ENCODE measurements at regions not wholly inside any gene's neighbourhood (a gene's known extent, or its start where the extent isn't known, plus 50 kb on each side); places are given as distances from the start of the nearest gene placed in this dataset.

DNA sequence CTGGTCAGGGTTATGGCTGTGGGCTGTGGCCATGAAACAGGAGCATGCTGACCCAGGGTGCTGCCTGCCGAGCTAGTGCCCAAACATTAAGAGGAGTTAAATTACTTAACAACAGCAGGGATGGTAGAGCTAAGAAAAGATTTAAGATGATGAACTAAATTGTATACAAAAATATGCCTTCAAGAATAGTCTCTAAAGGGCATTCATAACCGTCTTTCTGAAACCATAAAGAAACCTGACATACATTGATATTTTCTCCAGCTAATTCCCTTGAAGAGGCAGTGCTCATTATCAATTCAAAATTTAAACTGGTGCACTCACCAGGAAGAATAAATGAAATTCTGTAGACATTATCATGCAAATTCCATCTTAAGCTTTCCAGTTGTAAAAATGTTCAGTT, 265.8 kb upstream of the TAC1 start:
- H3K4me3 Mint-ChIP-seq: no peak overlapping the region
- no peaks in the 10 kb centered on the region for H3K27me3 Mint-ChIP-seq
- no peaks in the 10 kb centered on the region for H3K4me1 Mint-ChIP-seq
- peaks cover 4% of the 10 kb centered on the region for H3K9me3 Mint-ChIP-seq
- no peak for DNase-seq
- intact Hi-C loops (cut with micrococcal nuclease): no loop called here
- H3K27ac Mint-ChIP-seq: no peak overlapping the region
- no peaks in the 10 kb centered on the region for H3K36me3 Mint-ChIP-seq (ENCODE audit: low read depth)

DNA sequence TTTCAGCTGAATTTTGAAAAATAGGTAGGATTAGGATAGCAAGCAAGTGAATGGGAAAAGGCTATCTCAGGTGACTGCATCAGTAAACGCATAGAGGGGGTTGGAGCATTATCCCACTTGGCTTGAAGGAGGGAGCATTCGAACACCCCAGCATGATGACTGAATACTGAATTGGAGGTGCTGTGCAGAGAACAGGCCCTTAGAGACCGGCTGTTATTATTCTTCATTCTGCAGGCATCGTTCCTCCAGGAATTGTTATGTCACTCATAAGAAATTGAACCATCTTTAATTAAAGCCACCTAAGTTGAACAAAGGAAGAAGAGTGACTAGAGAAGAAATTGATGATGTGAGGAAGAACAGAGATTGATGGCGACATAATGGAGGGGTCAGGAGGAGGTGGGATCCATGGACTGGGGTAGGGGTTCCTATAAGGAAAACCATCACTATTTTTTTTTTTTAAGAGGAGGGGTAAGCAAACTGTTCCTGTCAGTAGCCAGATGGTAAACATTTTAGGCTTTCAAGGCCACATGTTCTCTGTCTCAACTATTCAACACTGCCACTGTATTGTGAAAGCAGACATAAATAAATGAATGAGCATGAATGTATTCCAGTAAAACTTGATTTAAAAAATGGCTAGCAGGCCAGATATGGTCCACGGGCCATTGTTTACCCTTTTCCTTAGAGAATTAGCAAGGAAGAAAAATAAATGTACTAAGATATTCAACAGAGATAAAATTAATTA, 264.7 kb upstream of the TAC1 start:
- no peak for DNase-seq
- H3K9me3 Mint-ChIP-seq: peaks cover 4% of the 10 kb centered on the region
- H3K4me3 Mint-ChIP-seq: no peak overlapping the region
- H3K27me3 Mint-ChIP-seq: no peaks in the 10 kb centered on the region
- intact Hi-C loops (cut with micrococcal nuclease): no loop called here
- H3K27ac Mint-ChIP-seq: no peak overlapping the region
- H3K4me1 Mint-ChIP-seq: no peaks in the 10 kb centered on the region
- H3K36me3 Mint-ChIP-seq (ENCODE audit: low read depth): no peaks in the 10 kb centered on the region

DNA sequence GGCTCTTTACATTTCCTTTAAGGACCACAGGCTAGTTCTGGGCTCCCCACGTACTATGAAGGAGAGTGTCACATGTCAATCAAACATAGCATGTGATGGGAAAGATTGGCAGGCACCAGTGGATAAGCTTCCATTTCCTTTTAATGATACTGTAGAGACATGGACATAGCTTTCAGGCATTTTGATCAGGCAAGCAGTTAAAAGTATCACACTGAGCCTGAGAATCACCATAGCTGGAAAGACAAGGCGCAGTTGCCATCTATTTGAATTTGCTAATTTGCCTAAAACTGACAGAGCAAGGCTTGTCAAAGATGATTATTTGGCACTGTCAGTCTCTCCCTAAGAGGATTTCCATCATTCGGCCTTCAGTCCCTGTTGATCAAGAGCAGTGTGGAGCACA, 263.4 kb upstream of the TAC1 start:
- Mint-ChIP-seq H3K27me3 (no peaks in the 10 kb centered on the region), H3K4me1 (no peaks in the 10 kb centered on the region), H3K9me3 (peaks cover 4% of the 10 kb centered on the region), H3K4me3 (no peak overlapping the region), H3K27ac (no peak overlapping the region), H3K36me3 (ENCODE audit: low read depth) (no peaks in the 10 kb centered on the region)
- no peak for DNase-seq
- intact Hi-C loops (cut with micrococcal nuclease): no loop called here

DNA sequence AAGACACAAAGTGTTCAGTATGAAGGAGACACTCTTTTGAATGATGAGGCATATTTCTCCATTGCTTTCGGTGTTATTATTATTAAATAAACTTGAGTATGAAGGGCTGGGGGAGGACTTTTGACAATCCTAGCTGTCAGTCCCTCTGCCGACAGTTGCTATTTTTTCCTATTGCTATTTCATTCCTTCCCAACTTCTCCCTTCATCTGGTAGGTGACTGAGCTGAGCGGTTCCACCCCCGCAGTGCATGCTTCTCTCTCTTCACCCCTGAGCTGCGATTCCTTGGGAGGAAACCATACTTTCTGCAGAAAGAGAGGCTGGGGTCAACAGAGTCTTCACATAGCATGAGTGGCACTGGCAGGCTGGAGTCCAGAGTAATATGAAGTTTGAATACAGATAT, 261.2 kb upstream of the TAC1 start:
- no peak overlapping the region for H3K4me3 Mint-ChIP-seq
- no peaks in the 10 kb centered on the region for H3K36me3 Mint-ChIP-seq (ENCODE audit: low read depth)
- intact Hi-C loops (cut with micrococcal nuclease): no loop called here
- no peaks in the 10 kb centered on the region for H3K9me3 Mint-ChIP-seq
- H3K27me3 Mint-ChIP-seq: no peaks in the 10 kb centered on the region
- H3K27ac Mint-ChIP-seq: no peak overlapping the region
- no peak for DNase-seq
- no peaks in the 10 kb centered on the region for H3K4me1 Mint-ChIP-seq

DNA sequence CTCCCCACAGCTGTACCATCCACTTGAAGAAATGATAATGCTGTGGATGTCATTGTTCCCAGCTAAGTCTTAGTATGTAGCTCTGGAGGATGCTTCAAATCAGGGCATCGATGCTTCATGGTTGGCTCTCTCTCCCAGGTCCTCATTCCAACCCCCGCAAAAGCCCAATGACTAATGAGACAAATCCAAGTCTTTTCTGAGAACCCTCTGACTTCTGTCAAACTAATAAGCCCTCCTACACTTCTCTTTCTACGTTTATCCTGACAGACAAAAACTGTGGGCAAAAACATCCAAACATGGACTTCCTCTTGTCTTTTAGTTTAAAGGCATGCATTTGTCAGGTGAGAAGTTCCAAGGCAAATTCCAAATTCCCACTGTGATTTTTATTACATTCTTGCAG, 260.4 kb upstream of the TAC1 start:
- Mint-ChIP-seq H3K27me3 (no peaks in the 10 kb centered on the region), H3K4me1 (no peaks in the 10 kb centered on the region), H3K9me3 (no peaks in the 10 kb centered on the region), H3K36me3 (ENCODE audit: low read depth) (no peaks in the 10 kb centered on the region), H3K4me3 (no peak overlapping the region), H3K27ac (no peak overlapping the region)
- intact Hi-C loops (cut with micrococcal nuclease): no loop called here
- DNase-seq: no peak

DNA sequence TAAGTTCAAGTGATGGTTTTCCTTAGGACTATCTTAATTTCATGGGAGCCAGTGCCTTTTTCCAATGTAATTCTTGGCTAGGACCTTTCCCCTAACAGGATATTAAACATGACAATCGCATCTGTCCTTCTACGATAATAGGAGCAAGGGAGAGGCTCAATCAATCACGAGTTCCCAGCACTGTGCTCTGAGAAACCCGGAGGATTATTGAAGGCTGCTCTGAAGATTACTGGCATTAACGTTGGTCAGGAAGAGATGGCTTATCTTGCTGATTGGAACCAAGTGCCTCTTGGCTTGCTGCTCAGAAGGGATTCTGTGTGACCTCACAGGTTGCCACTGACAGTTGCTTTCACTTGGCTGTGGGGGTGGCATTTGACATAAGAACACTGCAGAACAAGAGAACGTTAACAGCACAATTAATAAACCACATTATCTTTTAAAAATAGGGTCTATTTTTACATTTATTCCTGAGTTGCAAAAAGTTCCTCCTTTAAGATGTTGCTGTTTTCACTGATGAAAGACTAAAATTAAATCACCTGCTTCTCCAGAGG, 252.1 kb upstream of the TAC1 start:
- Mint-ChIP-seq H3K9me3 (no peaks in the 10 kb centered on the region), H3K27me3 (no peaks in the 10 kb centered on the region), H3K4me3 (no peak overlapping the region), H3K36me3 (ENCODE audit: low read depth) (no peaks in the 10 kb centered on the region), H3K4me1 (no peaks in the 10 kb centered on the region), H3K27ac (no peak overlapping the region)
- no peak for DNase-seq
- intact Hi-C loops (cut with micrococcal nuclease): no loop called here

DNA sequence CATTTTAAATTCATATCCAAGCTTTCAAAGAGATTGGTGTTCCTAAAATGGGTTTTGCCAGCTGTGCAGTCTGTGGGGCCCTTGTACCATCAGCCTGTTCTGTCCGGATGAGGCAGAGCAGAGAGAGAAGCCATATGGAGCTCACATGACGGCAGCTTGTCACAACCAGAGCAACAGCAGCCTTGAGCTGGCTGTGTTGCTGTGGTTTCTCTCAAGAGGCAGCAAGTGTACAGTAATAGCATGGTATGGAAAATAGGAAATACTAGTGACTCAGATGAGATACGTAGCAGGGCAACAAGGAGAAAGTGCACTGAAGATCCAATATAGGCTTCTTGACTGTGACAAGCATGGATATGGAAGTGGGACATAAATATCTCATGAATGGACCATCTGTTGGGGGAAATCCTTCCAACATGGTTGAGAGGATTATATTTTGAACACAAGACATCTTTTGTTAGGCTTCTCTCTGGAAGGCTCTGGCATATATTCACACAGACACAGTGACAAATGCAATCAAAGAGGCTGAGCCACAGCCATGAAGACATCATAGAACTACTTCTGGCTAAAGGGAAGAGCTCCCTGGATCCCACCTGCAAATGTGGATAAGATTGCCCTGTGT, 251.0 kb upstream of the TAC1 start:
- H3K4me3 Mint-ChIP-seq: no peak overlapping the region
- H3K9me3 Mint-ChIP-seq: no peaks in the 10 kb centered on the region
- H3K27me3 Mint-ChIP-seq: no peaks in the 10 kb centered on the region
- H3K4me1 Mint-ChIP-seq: no peaks in the 10 kb centered on the region
- no peak for DNase-seq
- intact Hi-C loops (cut with micrococcal nuclease): no loop called here
- H3K36me3 Mint-ChIP-seq (ENCODE audit: low read depth): no peaks in the 10 kb centered on the region
- no peak overlapping the region for H3K27ac Mint-ChIP-seq

DNA sequence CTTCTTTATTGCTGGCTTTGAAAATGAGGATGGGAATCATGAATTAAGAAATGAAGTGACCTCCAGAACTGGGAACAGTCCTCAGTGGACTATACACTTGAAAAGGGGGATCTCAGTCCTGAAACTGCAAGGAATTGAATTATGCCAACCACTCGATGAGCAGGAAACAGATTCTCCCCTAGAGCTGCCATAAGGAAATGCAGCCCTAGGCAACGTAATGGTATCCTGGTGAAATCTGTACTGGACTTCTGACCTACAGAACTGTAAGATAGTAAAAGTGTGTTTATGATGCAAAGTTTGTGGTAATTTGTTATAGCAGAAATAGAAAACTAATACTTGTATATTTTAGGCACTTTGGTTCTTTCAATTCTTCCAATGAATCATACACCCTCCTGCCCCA, 236.4 kb upstream of the TAC1 start:
- Mint-ChIP-seq H3K4me3 (no peak overlapping the region), H3K4me1 (no peaks in the 10 kb centered on the region), H3K9me3 (no peaks in the 10 kb centered on the region), H3K27me3 (peaks cover 2% of the 10 kb centered on the region), H3K36me3 (ENCODE audit: low read depth) (no peaks in the 10 kb centered on the region), H3K27ac (no peak overlapping the region)
- intact Hi-C loops (cut with micrococcal nuclease): no loop called here
- DNase-seq: no peak

DNA sequence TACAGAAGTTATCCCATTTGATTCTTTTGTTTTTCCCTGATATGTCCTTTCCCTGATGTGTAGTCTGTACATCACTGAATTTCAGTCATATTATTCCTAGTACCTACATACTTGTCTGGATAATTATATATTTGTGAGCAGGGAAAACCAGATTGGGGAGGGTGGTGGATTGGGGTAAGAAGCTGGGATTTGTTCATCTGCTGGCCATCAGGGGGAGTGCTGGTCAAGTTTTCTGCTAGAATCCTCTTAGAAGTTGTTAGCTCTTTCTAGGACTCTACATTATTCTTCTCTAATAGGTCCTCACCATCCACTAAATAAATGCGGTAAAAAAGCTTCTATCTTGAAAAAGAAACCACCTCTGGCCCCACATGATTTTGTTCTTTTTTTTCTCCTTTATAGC, 232.7 kb upstream of the TAC1 start:
- Mint-ChIP-seq H3K27ac (no peak overlapping the region), H3K4me3 (no peak overlapping the region), H3K36me3 (ENCODE audit: low read depth) (no peaks in the 10 kb centered on the region), H3K27me3 (peaks cover 2% of the 10 kb centered on the region), H3K4me1 (no peaks in the 10 kb centered on the region), H3K9me3 (no peaks in the 10 kb centered on the region)
- DNase-seq: peak; percentile 56
- intact Hi-C loops (cut with micrococcal nuclease): no loop called here

DNA sequence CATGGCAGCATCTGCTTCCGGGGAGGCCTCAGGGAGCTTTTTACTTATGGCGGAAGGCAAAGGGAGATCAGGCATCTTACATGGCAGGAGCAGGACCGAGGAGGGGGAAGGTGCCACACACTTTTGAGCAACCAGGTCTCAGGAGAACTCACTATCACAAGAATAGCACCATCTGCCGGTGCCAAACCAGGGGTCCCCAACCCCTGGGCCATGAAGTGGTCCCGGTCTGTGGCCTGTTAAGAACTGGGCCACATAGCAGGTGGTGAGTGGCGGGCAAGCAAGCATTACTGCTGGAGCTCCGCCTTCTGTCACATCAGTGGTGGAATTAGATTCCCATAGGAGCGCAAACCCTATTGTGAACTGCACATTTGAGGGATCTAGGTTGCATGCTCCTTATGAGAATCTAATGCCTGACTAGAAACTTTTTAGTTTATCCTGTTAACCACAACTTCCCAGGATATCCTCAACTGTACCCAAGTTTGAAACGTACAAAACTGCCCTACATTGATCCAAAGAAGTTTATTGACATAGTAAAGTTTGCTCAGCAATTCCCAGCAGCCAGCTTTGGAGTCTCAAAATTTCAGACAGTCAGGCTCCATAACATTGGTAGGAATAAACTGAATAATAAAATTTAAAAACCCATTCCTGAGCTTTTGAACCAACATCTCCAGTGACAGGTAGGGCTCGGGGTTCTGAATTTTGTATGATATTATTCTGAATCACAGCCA, 228.4 kb upstream of the TAC1 start:
- peaks cover 2% of the 10 kb centered on the region for H3K27me3 Mint-ChIP-seq
- no peak overlapping the region for H3K4me3 Mint-ChIP-seq
- intact Hi-C loops (cut with micrococcal nuclease): no loop called here
- no peaks in the 10 kb centered on the region for H3K4me1 Mint-ChIP-seq
- H3K9me3 Mint-ChIP-seq: no peaks in the 10 kb centered on the region
- no peak overlapping the region for H3K27ac Mint-ChIP-seq
- DNase-seq: no peak
- H3K36me3 Mint-ChIP-seq (ENCODE audit: low read depth): no peaks in the 10 kb centered on the region

DNA sequence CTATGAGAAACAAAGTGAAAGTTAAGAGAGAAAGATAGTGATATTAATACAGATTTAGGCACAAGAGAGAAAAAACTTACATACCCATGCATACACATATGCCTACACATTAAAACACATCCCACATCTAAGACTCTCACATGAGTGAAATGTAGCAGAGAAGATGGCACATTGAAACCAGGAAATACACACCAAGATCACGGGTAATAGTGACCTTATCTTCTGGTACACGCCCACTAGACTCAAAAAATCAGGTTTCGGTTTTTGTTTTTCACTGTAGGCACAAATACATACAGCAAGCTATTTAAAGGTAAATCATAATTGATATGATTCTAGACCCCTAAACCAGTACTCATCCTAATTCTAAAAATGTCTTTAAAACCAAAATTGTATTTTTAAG, 225.2 kb upstream of the TAC1 start:
- Mint-ChIP-seq H3K4me3 (no peak overlapping the region), H3K9me3 (no peaks in the 10 kb centered on the region), H3K36me3 (ENCODE audit: low read depth) (no peaks in the 10 kb centered on the region), H3K27me3 (peaks cover 2% of the 10 kb centered on the region), H3K27ac (no peak overlapping the region), H3K4me1 (no peaks in the 10 kb centered on the region)
- intact Hi-C loops (cut with micrococcal nuclease): no loop called here
- DNase-seq: no peak

DNA sequence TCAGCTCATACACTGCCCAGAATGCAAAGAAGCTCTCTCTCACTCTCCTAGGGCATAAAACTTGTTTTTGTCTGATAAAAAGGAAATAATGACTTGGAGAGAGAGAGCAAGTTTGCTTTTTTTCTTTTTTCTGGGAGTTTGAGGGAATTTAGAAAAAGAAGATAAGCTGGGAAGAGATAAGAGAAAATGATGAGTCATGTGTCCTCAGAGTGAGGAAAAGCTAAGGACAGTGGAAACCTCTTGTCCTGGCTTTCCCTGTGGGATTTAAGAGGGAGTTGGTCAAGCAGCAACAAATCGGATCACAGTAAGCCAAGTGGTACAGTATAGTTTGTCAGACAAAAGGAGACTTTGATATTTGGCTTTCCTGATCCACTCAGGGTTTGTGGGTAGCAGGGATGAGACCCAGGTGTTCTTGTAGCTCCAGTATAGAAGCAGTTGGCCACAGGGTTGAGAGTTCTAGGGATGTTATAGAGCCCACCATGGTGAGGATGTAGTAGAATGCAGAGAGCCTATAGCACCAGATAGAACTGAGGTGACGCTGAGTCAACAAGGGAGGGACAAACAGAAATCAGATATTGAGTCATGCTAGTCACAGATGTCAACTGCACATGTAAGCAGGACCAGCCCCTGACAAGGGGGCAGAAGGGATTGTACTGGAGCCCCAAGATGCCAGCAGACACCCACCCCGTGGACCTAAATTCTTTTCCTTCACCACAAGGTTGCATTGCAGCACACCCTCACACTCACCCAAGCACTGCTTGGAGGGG, 219.3 kb upstream of the TAC1 start:
- no peaks in the 10 kb centered on the region for H3K4me1 Mint-ChIP-seq
- no peaks in the 10 kb centered on the region for H3K9me3 Mint-ChIP-seq
- no peaks in the 10 kb centered on the region for H3K36me3 Mint-ChIP-seq (ENCODE audit: low read depth)
- H3K4me3 Mint-ChIP-seq: no peak overlapping the region
- H3K27me3 Mint-ChIP-seq: no peaks in the 10 kb centered on the region
- intact Hi-C loops (cut with micrococcal nuclease): no loop called here
- DNase-seq: no peak
- H3K27ac Mint-ChIP-seq: no peak overlapping the region

DNA sequence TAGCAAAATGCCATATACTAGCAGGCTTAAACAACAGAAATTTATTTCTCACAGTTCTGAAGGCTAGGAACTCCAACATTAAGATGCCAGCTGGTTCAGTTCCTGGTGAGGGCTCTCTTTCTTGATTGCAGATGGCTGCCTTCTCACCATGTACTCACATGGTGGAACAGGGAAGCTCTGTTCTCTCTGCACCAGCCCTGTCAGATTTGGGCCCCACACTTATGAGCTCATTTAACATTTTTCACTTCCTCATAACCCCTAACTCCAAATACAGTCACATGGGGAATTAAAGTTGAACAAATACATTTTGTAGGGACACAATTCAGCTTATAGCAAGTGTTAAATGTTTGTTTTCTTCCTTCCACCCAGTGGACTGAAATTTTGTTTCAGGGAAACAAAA, 218.6 kb upstream of the TAC1 start:
- intact Hi-C loops (cut with micrococcal nuclease): no loop called here
- Mint-ChIP-seq H3K9me3 (no peaks in the 10 kb centered on the region), H3K4me1 (no peaks in the 10 kb centered on the region), H3K4me3 (no peak overlapping the region), H3K36me3 (ENCODE audit: low read depth) (no peaks in the 10 kb centered on the region), H3K27ac (no peak overlapping the region), H3K27me3 (no peaks in the 10 kb centered on the region)
- no peak for DNase-seq

DNA sequence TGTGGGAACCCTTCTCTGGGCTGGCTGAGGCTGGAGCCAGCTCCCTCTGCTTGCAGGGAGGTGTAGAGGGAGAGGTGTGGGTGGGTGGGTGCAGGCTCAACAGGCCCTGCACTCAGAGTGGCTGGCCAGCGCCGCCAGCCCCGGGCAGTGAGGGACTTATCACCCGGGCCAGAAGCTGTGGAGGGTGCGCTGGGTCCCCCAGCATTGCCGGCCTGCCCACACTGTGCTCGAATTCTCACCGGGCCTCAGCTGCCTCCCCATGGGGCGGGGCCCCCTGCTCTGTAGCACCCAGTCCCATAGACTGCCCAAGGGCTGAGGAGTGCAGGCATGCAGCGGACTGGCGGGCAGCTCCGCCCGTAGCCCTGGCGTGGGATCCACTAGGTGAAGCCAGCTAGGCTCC, 190.7 kb upstream of the TAC1 start:
- no peaks in the 10 kb centered on the region for H3K27me3 Mint-ChIP-seq
- no peak overlapping the region for H3K27ac Mint-ChIP-seq
- H3K9me3 Mint-ChIP-seq: peaks cover 4% of the 10 kb centered on the region
- DNase-seq: no peak
- H3K36me3 Mint-ChIP-seq (ENCODE audit: low read depth): no peaks in the 10 kb centered on the region
- no peaks in the 10 kb centered on the region for H3K4me1 Mint-ChIP-seq
- intact Hi-C loops (cut with micrococcal nuclease): no loop called here
- H3K4me3 Mint-ChIP-seq: no peak overlapping the region

Data from activated CD4-positive, alpha-beta T cell treated with anti-CD3 and anti-CD28 coated beads, Interleukin-2, amount 10 ng/mL, durations not matched to agents 24 days and 14 days (primary cell).